K562 (cell line): ENCODE measurements at regions not wholly inside any gene's neighbourhood (a gene's known extent, or its start where the extent isn't known, plus 50 kb on each side); places are given as distances from the start of the nearest gene placed in this dataset.

Experiments used
- DPF2 ChIP-seq: fragments of 450-650 bp; IDR thresholded peaks from 2 replicates; pipeline ENCODE4 v1.6.1; 2016
- EZH2 ChIP-seq: IDR thresholded peaks from 2 replicates; pipeline ENCODE4 v1.6.1; 2012; ENCODE audit warnings: low read depth, mild to moderate bottlenecking, inconsistent platforms, low read length, borderline replicate concordance
- HMBOX1 ChIP-seq: sonication (generic); IDR thresholded peaks from 2 replicates; pipeline ENCODE4 v1.6.1; 2016
- HMG20A ChIP-seq: fragments of 450-650 bp; formaldehyde crosslinking; conservative IDR thresholded peaks from 2 replicates; pipeline ENCODE4 v1.4.0; 2020; ENCODE audit warnings: mild to moderate bottlenecking, mixed read lengths
- IRF1 ChIP-seq: sonication (generic); formaldehyde crosslinking; IDR thresholded peaks from 2 replicates; pipeline ENCODE4 v1.8.0; 2022; ENCODE audit warnings: missing genetic modification reagents, mild to moderate bottlenecking, borderline replicate concordance
- JUND ChIP-seq, 2 experiments: IDR thresholded peaks; 2 replicates in 1 of 2; 3 replicates in 1 of 2; pipeline ENCODE4 v1.6.1; 2011; ENCODE audit warnings: borderline replicate concordance in 2 of 2, low read depth in 2 of 2, low read length in 2 of 2, improper control_type of control experiment in 1 of 2, missing biosample characterization in 1 of 2, missing genetic modification characterization in 1 of 2, missing genetic modification reagents in 1 of 2
- KLF1 ChIP-seq: fragments of 450-650 bp; IDR thresholded peaks from 2 replicates; pipeline ENCODE4 v1.6.1; 2016; ENCODE audit warnings: missing genetic modification characterization, missing compliant biosample characterization
- MYC ChIP-seq, 2 experiments: fragments of 250-450 bp in 1 of 2; sonication (Bioruptor Pico) in 1 of 2; IDR thresholded peaks; 2 replicates each; pipeline versions ENCODE4 v1.5.1 to v1.6.1; 2012 to 2021; ENCODE audit warnings: low read depth in 2 of 2, borderline replicate concordance in 1 of 2, improper control_type of control experiment in 1 of 2, low read length in 1 of 2, mild to moderate bottlenecking in 1 of 2, moderate library complexity in 1 of 2
- POLR2AphosphoS5 ChIP-seq: IDR thresholded peaks from 2 replicates; pipeline ENCODE4 v1.6.1; 2011; ENCODE audit warnings: mild to moderate bottlenecking, low read depth, low read length, moderate library complexity; ENCODE audit not compliant: control insufficient read depth, insufficient read depth
- TCF7L2 ChIP-seq: fragments of 150-350 bp; IDR thresholded peaks from 2 replicates; pipeline ENCODE4 v1.6.1; 2016; ENCODE audit warnings: low read depth, mild to moderate bottlenecking, low read length, moderate library complexity
- ZNF740 ChIP-seq, 3 experiments: fragments of 200-800 bp in 1 of 3; sonication (Bioruptor generic) in 1 of 3; sonication (generic) in 1 of 3; formaldehyde crosslinking in 1 of 3; IDR thresholded peaks; 2 replicates each; pipeline versions ENCODE4 v1.6.1 to v1.8.0; 2016 to 2022; ENCODE audit warnings: mild to moderate bottlenecking in 2 of 3, missing compliant biosample characterization in 2 of 3, missing genetic modification characterization in 2 of 3, missing genetic modification reagents in 1 of 3
- TF ChIP-seq, protein P1 (sequence below): fragments of 450-650 bp; IDR thresholded peaks from 2 replicates; pipeline ENCODE4 v1.6.1; 2016

GRCh38 chr5:115377468-115378217, 81.2 kb upstream of the CCDC112 start:
- TF ChIP-seq EZH2 (no peak), MYC (IDR thresholded peaks at IDR 0.05; ENCODE audit: low read depth, low read length) (no peak), MYC (CRISPR knock-in tag; IDR thresholded peaks at IDR 0.05; ENCODE audit: borderline replicate concordance, low read depth) (no peak), HMBOX1 (no peak), POLR2AphosphoS5 (no peak), IRF1 (CRISPR knock-in tag) (no peak), ZNF740 (CRISPR knock-in tag; IDR thresholded peaks at IDR 0.05) (no peak), ZNF740 (tag; IDR thresholded peaks at IDR 0.05) (no peak), KLF1 (tag) (no peak), TCF7L2 (no peak), DPF2 (no peak), HMG20A (CRISPR knock-in tag) (no peak), JUND (IDR thresholded peaks at IDR 0.05; ENCODE audit: borderline replicate concordance, low read depth, low read length) (no peak), JUND (tag; IDR thresholded peaks at IDR 0.05; ENCODE audit: borderline replicate concordance, low read depth, low read length) (no peak)
- TF ChIP-seq, protein P1, sequence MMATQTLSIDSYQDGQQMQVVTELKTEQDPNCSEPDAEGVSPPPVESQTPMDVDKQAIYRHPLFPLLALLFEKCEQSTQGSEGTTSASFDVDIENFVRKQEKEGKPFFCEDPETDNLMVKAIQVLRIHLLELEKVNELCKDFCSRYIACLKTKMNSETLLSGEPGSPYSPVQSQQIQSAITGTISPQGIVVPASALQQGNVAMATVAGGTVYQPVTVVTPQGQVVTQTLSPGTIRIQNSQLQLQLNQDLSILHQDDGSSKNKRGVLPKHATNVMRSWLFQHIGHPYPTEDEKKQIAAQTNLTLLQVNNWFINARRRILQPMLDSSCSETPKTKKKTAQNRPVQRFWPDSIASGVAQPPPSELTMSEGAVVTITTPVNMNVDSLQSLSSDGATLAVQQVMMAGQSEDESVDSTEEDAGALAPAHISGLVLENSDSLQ: no peak
